ENCODE measurements at regions not wholly inside any gene's neighbourhood (a gene's known extent, or its start where the extent isn't known, plus 50 kb on each side); places are given as distances from the start of the nearest gene placed in this dataset.

- H2AFZ ChIP-seq (ENCODE audit: low read length): no peak overlapping the region
- no peak overlapping the region for H2AK5ac ChIP-seq (ENCODE audit: low read depth, low read length)
- H3K23ac ChIP-seq (ENCODE audit: insufficient read length): no peak overlapping the region
- no peak overlapping the region for H3K4ac ChIP-seq (replicated peaks; ENCODE audit: insufficient read length, low read depth, low read length)
- H2BK5ac ChIP-seq (ENCODE audit: low read depth, low read length): no peak overlapping the region
- H3K4me3 ChIP-seq (ENCODE audit: extremely low read depth in 1 of 4, insufficient read depth in 2 of 4, low read depth in 3 of 4, low read length in 4 of 4): no peak overlapping the region
- H2BK15ac ChIP-seq (ENCODE audit: low read length): no peak overlapping the region
- DNase-seq (ENCODE audit: low read depth in 1 of 2, low spot score in 2 of 2): no peak
- H3K14ac ChIP-seq (ENCODE audit: insufficient read length): no peak overlapping the region
- H4K20me1 ChIP-seq (replicated peaks in 1 of 2; ENCODE audit: control insufficient read depth in 1 of 2, insufficient read depth in 2 of 2, low read length in 2 of 2): no peaks in the 10 kb centered on the region
- no peak overlapping the region for H4K8ac ChIP-seq (ENCODE audit: extremely low read depth, insufficient read depth, low read length)
- POLR2A ChIA-PET (ENCODE audit: partially characterized antibody): no interaction called here
- H3K9ac ChIP-seq (replicated peaks in 1 of 4; ENCODE audit: extremely low read depth in 1 of 4, low read depth in 3 of 4, low read length in 3 of 4): no peak overlapping the region
- no peaks in the 10 kb centered on the region for H3K36me3 ChIP-seq (ENCODE audit: control insufficient read depth in 2 of 4, insufficient read depth in 4 of 4, low read length in 3 of 4)
- no peak overlapping the region for H2BK20ac ChIP-seq (ENCODE audit: low read length)
- FAIRE-seq: no peak
- H3K4me2 ChIP-seq (ENCODE audit: insufficient read depth in 1 of 2, low read depth in 2 of 2, low read length in 2 of 2): no peak overlapping the region
- H3K27ac ChIP-seq (ENCODE audit: low read depth, low read length): no peak overlapping the region
- H3K27me3 ChIP-seq (replicated peaks in 1 of 4; ENCODE audit: control insufficient read depth in 3 of 4, extremely low read depth in 1 of 4, insufficient read depth in 3 of 4, low read length in 3 of 4): no peaks in the 10 kb centered on the region; a peak in 1 of 7 replicates
- no peak overlapping the region for H2BK120ac ChIP-seq (replicated peaks; ENCODE audit: low read depth, low read length)
- no peak overlapping the region for H4K91ac ChIP-seq (replicated peaks; ENCODE audit: insufficient read length, low read length)
- H2BK12ac ChIP-seq (ENCODE audit: low read depth, low read length): no peak overlapping the region
- no peaks in the 10 kb centered on the region; a peak in 1 of 7 replicates for H3K4me1 ChIP-seq (replicated peaks in 1 of 4; ENCODE audit: control insufficient read depth in 3 of 4, insufficient read depth in 4 of 4, low read length in 3 of 4)
- no peak overlapping the region for H4K5ac ChIP-seq (ENCODE audit: insufficient read length, low read depth, low read length)
- CTCF ChIA-PET (ENCODE audit: partially characterized antibody): no interaction called here
- H3K18ac ChIP-seq (ENCODE audit: extremely low read depth, low read length): no peak overlapping the region
- no peaks in the 10 kb centered on the region for H3K79me1 ChIP-seq (ENCODE audit: low read depth, low read length)
- 88% methylated on average over 4 of the region's 4 CpGs; no CpG with 5 or more reads in 1 of the 2 experiments for WGBS, 2 experiments (ENCODE audit: extremely low coverage in 1 of 2, insufficient coverage in 1 of 2, insufficient read length in 1 of 2, insufficient replicate concordance in 2 of 2, low coverage in 1 of 2, low lambda C conversion rate in 2 of 2, missing lambda C conversion rate in 1 of 2)
- H3K9me3 ChIP-seq (ENCODE audit: insufficient read depth in 2 of 2, low read depth in 1 of 2, low read length in 1 of 2): no peaks in the 10 kb centered on the region
- H3K56ac ChIP-seq (replicated peaks; ENCODE audit: insufficient read length, low read depth, low read length): no peak overlapping the region
- H3K79me2 ChIP-seq (ENCODE audit: control insufficient read depth in 1 of 2, insufficient read depth in 2 of 2, low read length in 2 of 2): no peaks in the 10 kb centered on the region
- H3K23me2 ChIP-seq (ENCODE audit: low read depth, low read length): no peaks in the 10 kb centered on the region
- TF ChIP-seq RNF2 (IDR thresholded peaks at IDR 0.05; ENCODE audit: borderline replicate concordance, low read depth, low read length, missing control alignments, poor library complexity, severe bottlenecking): no peak
- no peak for TF ChIP-seq SP1 (IDR thresholded peaks at IDR 0.05; ENCODE audit: low read depth, low read length)
- no peak for TF ChIP-seq BRCA1 (IDR thresholded peaks at IDR 0.05; ENCODE audit: low read depth, low read length)
- TF ChIP-seq BCL11A (IDR thresholded peaks at IDR 0.05; ENCODE audit: low read depth in 2 of 2, low read length in 2 of 2): no peak
- TF ChIP-seq KDM5A (IDR thresholded peaks at IDR 0.05; ENCODE audit: low read length): no peak
- no peak for TF ChIP-seq KDM1A (IDR thresholded peaks at IDR 0.05; ENCODE audit: borderline replicate concordance, low read length)
- TF ChIP-seq GTF2F1 (IDR thresholded peaks at IDR 0.05; ENCODE audit: borderline replicate concordance, low read depth, low read length): no peak
- no peak for TF ChIP-seq SIRT6 (IDR thresholded peaks at IDR 0.05; ENCODE audit: low read length)
- no peak for TF ChIP-seq HDAC2 (IDR thresholded peaks at IDR 0.05; ENCODE audit: borderline replicate concordance in 1 of 2, low read depth in 2 of 2, low read length in 2 of 2)
Observed at GRCh38 chr18:28541934-28542333, 365.0 kb upstream of the CDH2 start.
